Osteocyte (in vitro differentiated cells): ENCODE measurements at regions not wholly inside any gene's neighbourhood (a gene's known extent, or its start where the extent isn't known, plus 50 kb on each side); places are given as distances from the start of the nearest gene placed in this dataset.
"Not testable (repeated sequence)": the region's sequence is repeated elsewhere in the genome, so short reads cannot be mapped to it uniquely, and the experiment has no call there.

Source experiments
- DNase-seq: peaks from one replicate; pipeline ENCODE4 v3.0.0; 2021; ENCODE audit warnings: mixed read lengths; ENCODE audit not compliant: unreplicated experiment; ENCODE audit errors: extremely low spot score
- H3K27ac Mint-ChIP-seq: one replicate; pipeline ENCODE4 v1.8.0; 2021; ENCODE audit warnings: mild to moderate bottlenecking, mixed read lengths; ENCODE audit not compliant: unreplicated experiment
- H3K27me3 Mint-ChIP-seq: one replicate; pipeline ENCODE4 v1.8.0; 2021; ENCODE audit warnings: mixed read lengths; ENCODE audit not compliant: unreplicated experiment
- H3K36me3 Mint-ChIP-seq: one replicate; pipeline ENCODE4 v1.8.0; 2021; ENCODE audit warnings: mixed read lengths; ENCODE audit not compliant: unreplicated experiment
- H3K4me1 Mint-ChIP-seq: one replicate; pipeline ENCODE4 v1.8.0; 2021; ENCODE audit warnings: mixed read lengths; ENCODE audit not compliant: unreplicated experiment
- H3K4me3 Mint-ChIP-seq: one replicate; pipeline ENCODE4 v1.8.0; 2021; ENCODE audit warnings: mild to moderate bottlenecking, moderate library complexity, mixed read lengths; ENCODE audit not compliant: unreplicated experiment
- H3K9me3 Mint-ChIP-seq: one replicate; pipeline ENCODE4 v1.8.0; 2021; ENCODE audit warnings: mixed read lengths; ENCODE audit not compliant: unreplicated experiment
- CTCF ChIP-seq: fragments of 200-600 bp; sonication (generic); IDR thresholded peaks from 2 replicates; pipeline ENCODE4 v1.5.0; 2021; ENCODE audit warnings: antibody characterized with exemption, mild to moderate bottlenecking, moderate library complexity

DNA sequence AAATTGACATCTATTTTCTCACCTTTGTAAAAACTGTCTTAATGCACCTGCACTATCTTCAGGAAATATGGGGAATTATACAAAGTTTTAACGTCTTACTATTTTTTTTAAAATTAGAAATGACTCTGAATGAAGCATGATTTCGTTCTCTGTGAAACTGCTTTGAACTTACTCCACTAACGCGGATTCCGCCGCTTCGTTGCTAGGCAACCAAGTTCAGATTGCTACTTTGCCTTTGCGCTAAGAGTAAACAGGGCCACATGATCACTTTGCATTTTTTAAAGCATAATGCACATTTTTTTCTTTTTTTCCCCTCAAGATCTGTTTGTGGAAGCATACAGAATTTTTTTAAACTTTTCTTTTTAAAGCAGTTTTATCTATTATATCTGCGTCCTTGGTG lies 690.5 kb downstream of the BRINP3 start:
- DNase-seq, result no peak
- Mint-ChIP-seq H3K27me3 (no peaks in the 10 kb centered on the region), H3K4me1 (peaks cover 2% of the 10 kb centered on the region), H3K4me3 (no peak overlapping the region), H3K27ac (no peak overlapping the region), H3K36me3 (peaks cover 2% of the 10 kb centered on the region), H3K9me3 (peaks cover 3% of the 10 kb centered on the region)
- TF ChIP-seq CTCF, result no peak

GRCh38 chr1:189790335-189790734 lies 687.3 kb downstream of the BRINP3 start:
- DNase-seq, result no peak
- Mint-ChIP-seq H3K27me3 (no peaks in the 10 kb centered on the region), H3K9me3 (peaks cover 8% of the 10 kb centered on the region), H3K27ac (no peak overlapping the region), H3K4me1 (no peaks in the 10 kb centered on the region), H3K4me3 (no peak overlapping the region), H3K36me3 (peaks cover 2% of the 10 kb centered on the region)
- TF ChIP-seq CTCF, result no peak

DNA sequence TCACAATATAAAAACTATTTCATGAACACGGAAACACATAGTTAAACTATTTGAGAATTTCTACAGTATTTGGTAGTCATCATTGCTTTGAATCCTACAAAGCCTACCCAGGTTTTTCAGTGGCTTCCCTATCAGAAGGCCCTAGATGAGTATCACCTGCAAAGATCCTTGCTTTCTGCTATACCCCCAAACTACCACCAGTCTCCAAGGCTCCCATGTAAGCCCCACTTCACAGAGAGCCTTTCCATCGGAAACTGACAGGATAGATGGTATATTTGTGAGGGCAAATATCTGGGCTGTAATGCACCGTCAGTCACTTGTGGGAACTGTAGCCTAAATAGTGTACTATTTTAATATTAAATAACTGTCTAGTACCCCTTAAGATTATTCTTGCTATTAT lies 674.3 kb downstream of the BRINP3 start:
- H3K9me3 Mint-ChIP-seq, result no peaks in the 10 kb centered on the region
- DNase-seq, result no peak
- no peaks in the 10 kb centered on the region for H3K36me3 Mint-ChIP-seq
- no peak overlapping the region for H3K27ac Mint-ChIP-seq
- no peaks in the 10 kb centered on the region for H3K27me3 Mint-ChIP-seq
- no peak for TF ChIP-seq CTCF
- H3K4me1 Mint-ChIP-seq, result peaks cover 8% of the 10 kb centered on the region
- H3K4me3 Mint-ChIP-seq, result no peak overlapping the region

- TF ChIP-seq CTCF, result no peak
- Mint-ChIP-seq H3K4me3 (no peak overlapping the region), H3K36me3 (no peaks in the 10 kb centered on the region), H3K27ac (no peak overlapping the region), H3K4me1 (peaks cover 14% of the 10 kb centered on the region), H3K27me3 (no peaks in the 10 kb centered on the region), H3K9me3 (no peaks in the 10 kb centered on the region)
- no peak for DNase-seq
These were observed 673.3 kb downstream of the BRINP3 start for GRCh38 chr1:189804352-189804751.

DNA sequence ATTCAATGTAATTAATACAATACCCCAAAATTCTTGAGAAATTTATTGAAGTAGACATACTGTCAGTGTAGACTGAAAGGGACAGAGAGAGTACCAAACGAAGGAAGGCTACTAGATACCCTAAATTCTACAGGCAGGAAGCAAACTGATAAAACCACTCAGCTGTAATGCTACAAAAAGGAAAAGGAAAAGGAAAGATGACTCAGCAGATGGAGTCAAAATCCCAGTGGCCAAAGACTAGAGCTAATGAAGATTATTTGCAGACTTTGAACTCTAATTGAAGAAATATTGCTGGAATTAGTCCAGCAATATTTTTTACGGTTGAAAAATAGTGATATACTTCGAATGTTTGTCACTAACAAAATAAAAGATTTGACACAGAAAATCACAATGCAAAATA lies 671.9 kb downstream of the BRINP3 start:
- TF ChIP-seq CTCF, result no peak
- H3K27ac Mint-ChIP-seq, result no peak overlapping the region
- H3K36me3 Mint-ChIP-seq, result no peaks in the 10 kb centered on the region
- peaks cover 27% of the 10 kb centered on the region for H3K4me1 Mint-ChIP-seq
- no peak for DNase-seq
- H3K9me3 Mint-ChIP-seq, result no peaks in the 10 kb centered on the region
- H3K4me3 Mint-ChIP-seq, result no peak overlapping the region
- H3K27me3 Mint-ChIP-seq, result no peaks in the 10 kb centered on the region

- peaks cover 26% of the 10 kb centered on the region for H3K4me1 Mint-ChIP-seq
- not testable (repeated sequence) for H3K4me3 Mint-ChIP-seq
- peak overlapping the region; percentile 27 for H3K27ac Mint-ChIP-seq
These were observed 667.0 kb downstream of the BRINP3 start for GRCh38 chr1:189810639-189811038.

More at GRCh38 chr1:189810639-189811038, 667.0 kb downstream of the BRINP3 start:
- not testable (repeated sequence) for H3K36me3 Mint-ChIP-seq, H3K27me3 Mint-ChIP-seq, DNase-seq, H3K9me3 Mint-ChIP-seq
